GM12878 (cell line): ENCODE measurements at regions not wholly inside any gene's neighbourhood (a gene's known extent, or its start where the extent isn't known, plus 50 kb on each side); places are given as distances from the start of the nearest gene placed in this dataset.

ENCODE experiments used
- ATAC-seq: fragments of 200-7000 bp; cut with Tn5 transposase; 3 replicates; pipeline ENCODE4 v1.9.1; 2020; ENCODE audit warnings: mild to moderate bottlenecking, moderate library complexity
- BruUV-seq: library from RNA; stranded (reverse); fragments of 400-500 nt; replicated peaks from 2 replicates; lab custom pipeline; 2021; lab: Mats Ljungman, UMichigan
- CTCF ChIA-PET: fragments of 300-600 bp; sonication (Branson Sonifier 250); formaldehyde crosslinking; extraction: SDS; loops from one replicate; lab custom pipeline; 2021; ENCODE audit warnings: inconsistent platforms; lab: Yijun Ruan, JAX
- POLR2A ChIA-PET: fragments of 350-600 bp; formaldehyde crosslinking; extraction: SDS; loops from one replicate; lab custom pipeline; 2021; ENCODE audit warnings: inconsistent platforms; lab: Charles Lee
- RAD21 ChIA-PET: fragments of 300-600 bp; sonication (Branson Sonifier 250); formaldehyde crosslinking; loops from one replicate; lab custom pipeline; 2023; ENCODE audit warnings: antibody characterized with exemption; ENCODE audit not compliant: unreplicated experiment; lab: Charles Lee
- SMC1A ChIA-PET: fragments of 300-600 bp; sonication (Branson Sonifier 250); formaldehyde crosslinking; loops from one replicate; lab custom pipeline; 2023; ENCODE audit not compliant: unreplicated experiment, uncharacterized antibody; lab: Charles Lee
- DNase-seq: peaks from one replicate; pipeline ENCODE4 v3.0.0-alpha.2; 2011; ENCODE audit warnings: low read depth, low spot score
- FAIRE-seq: peaks from 3 replicates; lab custom pipeline; 2011; peaks lifted over from hg19 to GRCh38; lab: Jason Lieb, UNC
- H2AFZ ChIP-seq: 2 replicates; pipeline ENCODE4 v1.6.0; 2011; ENCODE audit warnings: low read depth, low read length, control low read depth; ENCODE audit not compliant: control insufficient read depth
- H3K27ac ChIP-seq: 2 replicates; pipeline ENCODE4 v1.5.1; 2011; ENCODE audit warnings: control low read depth; ENCODE audit not compliant: control insufficient read depth, insufficient read depth
- H3K27me3 ChIP-seq, 2 experiments: replicated peaks in 1 of 2; 2 replicates each; pipeline versions ENCODE4 v1.6.0 to v1.6.1; 2011; ENCODE audit warnings: low read length in 1 of 2; ENCODE audit not compliant: control insufficient read depth in 2 of 2, insufficient read depth in 2 of 2
- H3K36me3 ChIP-seq, 2 experiments: 2 replicates each; pipeline ENCODE4 v1.5.1; 2011; ENCODE audit warnings: low read length in 1 of 2; ENCODE audit not compliant: control insufficient read depth in 2 of 2, insufficient read depth in 2 of 2
- H3K4me1 ChIP-seq: 2 replicates; pipeline ENCODE4 v1.6.1; 2011; ENCODE audit warnings: mild to moderate bottlenecking, low read length, moderate library complexity, mixed read lengths; ENCODE audit not compliant: control insufficient read depth, insufficient read depth
- H3K4me2 ChIP-seq: 2 replicates; pipeline ENCODE4 v1.6.0; 2011; ENCODE audit warnings: control low read depth; ENCODE audit not compliant: control insufficient read depth, insufficient read depth
- H3K4me3 ChIP-seq: fragments of 200-600 bp; sonication (generic); 2 replicates; pipeline ENCODE4 v1.5.1; 2016
- H3K79me2 ChIP-seq: 2 replicates; pipeline ENCODE4 v1.6.0; 2011; ENCODE audit warnings: low read length; ENCODE audit not compliant: control insufficient read depth, insufficient read depth
- H3K9ac ChIP-seq: 2 replicates; pipeline ENCODE4 v1.8.0; 2011; ENCODE audit warnings: low read length, control low read depth, mixed read lengths; ENCODE audit not compliant: control insufficient read depth, insufficient read depth
- H3K9me3 ChIP-seq: replicated peaks from 3 replicates; pipeline ENCODE4 v1.5.1; 2011; ENCODE audit warnings: mild to moderate bottlenecking, low read length; ENCODE audit not compliant: control insufficient read depth, insufficient read depth
- H4K20me1 ChIP-seq: 2 replicates; pipeline ENCODE4 v1.6.0; 2011; ENCODE audit not compliant: control insufficient read depth, insufficient read depth
- ATF7 ChIP-seq: fragments of 450-650 bp; IDR thresholded peaks from 2 replicates; pipeline ENCODE4 v1.6.1; 2016; ENCODE audit warnings: low read depth, mild to moderate bottlenecking
- CREB1 ChIP-seq: IDR thresholded peaks from 2 replicates; pipeline ENCODE4 v1.6.1; 2012; ENCODE audit warnings: low read depth, mild to moderate bottlenecking, inconsistent platforms
- EED ChIP-seq: sonication (generic); IDR thresholded peaks from 2 replicates; pipeline ENCODE4 v1.6.1; 2016; ENCODE audit warnings: antibody characterized with exemption, low read depth
- MEF2B ChIP-seq: fragments of 450-650 bp; IDR thresholded peaks from 2 replicates; pipeline ENCODE4 v1.6.1; 2018; ENCODE audit warnings: mild to moderate bottlenecking, moderate library complexity; ENCODE audit not compliant: partially characterized antibody, poor library complexity, severe bottlenecking
- MYB ChIP-seq: fragments of 150-350 bp; IDR thresholded peaks from 2 replicates; pipeline ENCODE4 v1.6.1; 2014; ENCODE audit warnings: mild to moderate bottlenecking, low read depth, low read length, borderline replicate concordance
- NRF1 ChIP-seq: conservative IDR thresholded peaks from 2 replicates; pipeline ENCODE4 v1.6.1; 2011; ENCODE audit warnings: mild to moderate bottlenecking, low read depth, low read length, improper control_type of control experiment
- POLR2A ChIP-seq: IDR thresholded peaks from 2 replicates; pipeline ENCODE4 v1.6.1; 2011; ENCODE audit warnings: low read depth, mild to moderate bottlenecking, low read length
- PRDM15 ChIP-seq: fragments of 450-650 bp; formaldehyde crosslinking; IDR thresholded peaks from 2 replicates; pipeline ENCODE4 v1.4.0; 2020; ENCODE audit warnings: mild to moderate bottlenecking, moderate library complexity
- RB1 ChIP-seq: fragments of 450-650 bp; formaldehyde crosslinking; IDR thresholded peaks from 2 replicates; pipeline ENCODE4 v1.6.1; 2017; ENCODE audit warnings: mild to moderate bottlenecking, borderline replicate concordance
- SPI1 ChIP-seq: IDR thresholded peaks from 2 replicates; pipeline ENCODE4 v1.6.1; 2011; ENCODE audit warnings: low read depth, mild to moderate bottlenecking, low read length, moderate library complexity, borderline replicate concordance; ENCODE audit not compliant: insufficient read depth
- TARDBP ChIP-seq: IDR thresholded peaks from 2 replicates; pipeline ENCODE4 v1.6.1; 2016; ENCODE audit warnings: borderline replicate concordance
- WGBS: methylation state at CpG from one replicate; pipeline ENCODE4 v1.1.6; 2016; ENCODE audit warnings: low lambda C conversion rate; ENCODE audit not compliant: insufficient replicate concordance, insufficient coverage; ENCODE audit errors: missing lambda C conversion rate; 5-methylcytosine and 5-hydroxymethylcytosine counted together
- in situ Hi-C: fragments of 300-500 bp; cut with MboI; formaldehyde crosslinking; loops from 9 replicates; pipeline ENCODE4 v1.14.3; 2018; ENCODE audit warnings: mixed read lengths
- intact Hi-C: fragments of 100-400 bp; cut with micrococcal nuclease; formaldehyde crosslinking; loops from one replicate; pipeline ENCODE4 v1.14.2; 2022; ENCODE audit not compliant: unreplicated experiment
- TF ChIP-seq, protein P1 (sequence below): IDR thresholded peaks from 2 replicates; pipeline ENCODE4 v1.6.1; 2011; ENCODE audit warnings: borderline replicate concordance, low read depth, mild to moderate bottlenecking, moderate library complexity, low read length; ENCODE audit not compliant: insufficient read depth, poor library complexity, severe bottlenecking
- TF ChIP-seq, protein P2 (sequence below): fragments of 450-650 bp; IDR thresholded peaks from 2 replicates; pipeline ENCODE4 v1.6.1; 2018; ENCODE audit warnings: mild to moderate bottlenecking, low read depth, moderate library complexity; ENCODE audit not compliant: partially characterized antibody

DNA sequence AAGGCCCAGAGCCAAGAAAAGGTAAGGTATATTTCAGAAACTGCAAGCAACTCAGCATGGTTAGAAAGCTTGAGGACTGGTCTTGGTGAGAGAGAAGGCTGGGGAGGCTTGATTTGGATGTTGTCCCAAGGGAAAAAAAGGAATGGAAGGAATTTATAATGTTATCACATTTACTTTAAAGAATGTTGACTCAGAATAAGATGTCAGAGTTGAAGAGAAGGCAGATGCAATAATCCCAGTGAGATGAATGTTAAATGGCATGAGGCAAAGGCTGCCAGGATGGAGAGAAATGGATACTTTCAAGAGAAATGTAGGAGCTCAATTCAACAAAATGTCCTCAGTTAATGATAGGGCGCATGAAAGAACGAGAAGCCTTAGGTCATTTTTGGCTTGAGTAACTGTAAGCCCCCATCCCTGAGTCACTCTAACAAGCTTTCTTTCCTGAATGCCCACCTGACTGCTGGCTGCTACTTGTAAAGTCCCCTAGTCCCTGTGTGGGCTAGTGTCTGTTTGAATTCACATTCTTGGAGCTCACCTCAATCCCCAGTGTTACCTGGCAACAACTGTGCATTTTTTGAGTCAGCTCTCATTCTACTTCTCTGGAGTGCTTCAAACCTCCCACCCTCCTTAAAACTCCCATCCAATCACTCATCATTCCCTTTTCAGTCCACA is 103.0 kb upstream of the TAPT1 start (continued):
- TF ChIP-seq, protein P1, sequence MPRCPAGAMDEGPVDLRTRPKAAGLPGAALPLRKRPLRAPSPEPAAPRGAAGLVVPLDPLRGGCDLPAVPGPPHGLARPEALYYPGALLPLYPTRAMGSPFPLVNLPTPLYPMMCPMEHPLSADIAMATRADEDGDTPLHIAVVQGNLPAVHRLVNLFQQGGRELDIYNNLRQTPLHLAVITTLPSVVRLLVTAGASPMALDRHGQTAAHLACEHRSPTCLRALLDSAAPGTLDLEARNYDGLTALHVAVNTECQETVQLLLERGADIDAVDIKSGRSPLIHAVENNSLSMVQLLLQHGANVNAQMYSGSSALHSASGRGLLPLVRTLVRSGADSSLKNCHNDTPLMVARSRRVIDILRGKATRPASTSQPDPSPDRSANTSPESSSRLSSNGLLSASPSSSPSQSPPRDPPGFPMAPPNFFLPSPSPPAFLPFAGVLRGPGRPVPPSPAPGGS, result no peak
- TF ChIP-seq RB1 (no peak), CREB1 (no peak), ATF7 (no peak)
- TF ChIP-seq, all 136 proteins: peak for 0

GRCh38 chr4:16322183-16322582 is 95.9 kb upstream of the TAPT1 start:
- WGBS, result 0% methylated on average over 1 of the region's 1 CpG
- ChIA-PET POLR2A (no interaction called here), RAD21 (no interaction called here), SMC1A (no interaction called here), CTCF (interaction anchor here (0.7 kb wide), 1 partner anchor 363 kb away, joined by 3 read pairs; no protein-coding TSS in a partner anchor)
- Histone ChIP-seq H3K36me3 (no peaks in the 10 kb centered on the region), H4K20me1 (no peaks in the 10 kb centered on the region), H3K27me3 (no peaks in the 10 kb centered on the region), H3K79me2 (no peaks in the 10 kb centered on the region), H2AFZ (no peak overlapping the region), H3K27ac (no peak overlapping the region), H3K4me1 (no peaks in the 10 kb centered on the region), H3K9me3 (no peaks in the 10 kb centered on the region), H3K9ac (no peak overlapping the region), H3K4me2 (no peak overlapping the region), H3K4me3 (no peak overlapping the region)
- no TSS peak for BruUV-seq
- FAIRE-seq (no peak), DNase-seq (no peak), ATAC-seq (no peak)
- intact Hi-C loops, result no loop called here
- in situ Hi-C loops, result no loop called here
- TF ChIP-seq SPI1 (no peak), MYB (no peak), TARDBP (no peak), POLR2A (no peak), MEF2B (no peak), EED (no peak), NRF1 (no peak), PRDM15 (no peak)
- TF ChIP-seq, protein P2, sequence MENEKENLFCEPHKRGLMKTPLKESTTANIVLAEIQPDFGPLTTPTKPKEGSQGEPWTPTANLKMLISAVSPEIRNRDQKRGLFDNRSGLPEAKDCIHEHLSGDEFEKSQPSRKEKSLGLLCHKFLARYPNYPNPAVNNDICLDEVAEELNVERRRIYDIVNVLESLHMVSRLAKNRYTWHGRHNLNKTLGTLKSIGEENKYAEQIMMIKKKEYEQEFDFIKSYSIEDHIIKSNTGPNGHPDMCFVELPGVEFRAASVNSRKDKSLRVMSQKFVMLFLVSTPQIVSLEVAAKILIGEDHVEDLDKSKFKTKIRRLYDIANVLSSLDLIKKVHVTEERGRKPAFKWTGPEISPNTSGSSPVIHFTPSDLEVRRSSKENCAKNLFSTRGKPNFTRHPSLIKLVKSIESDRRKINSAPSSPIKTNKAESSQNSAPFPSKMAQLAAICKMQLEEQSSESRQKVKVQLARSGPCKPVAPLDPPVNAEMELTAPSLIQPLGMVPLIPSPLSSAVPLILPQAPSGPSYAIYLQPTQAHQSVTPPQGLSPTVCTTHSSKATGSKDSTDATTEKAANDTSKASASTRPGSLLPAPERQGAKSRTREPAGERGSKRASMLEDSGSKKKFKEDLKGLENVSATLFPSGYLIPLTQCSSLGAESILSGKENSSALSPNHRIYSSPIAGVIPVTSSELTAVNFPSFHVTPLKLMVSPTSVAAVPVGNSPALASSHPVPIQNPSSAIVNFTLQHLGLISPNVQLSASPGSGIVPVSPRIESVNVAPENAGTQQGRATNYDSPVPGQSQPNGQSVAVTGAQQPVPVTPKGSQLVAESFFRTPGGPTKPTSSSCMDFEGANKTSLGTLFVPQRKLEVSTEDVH, result no peak
